SK-N-SH (cell line): ENCODE measurements at regions not wholly inside any gene's neighbourhood (a gene's known extent, or its start where the extent isn't known, plus 50 kb on each side); places are given as distances from the start of the nearest gene placed in this dataset.

Source experiments
- CTCF ChIA-PET: fragments of 300-600, 350-600 bp; formaldehyde crosslinking; extraction: SDS; loops from one replicate; lab custom pipeline; 2021; lab: Yijun Ruan, JAX
- POLR2A ChIA-PET: fragments of 350-600 bp; sonication (Branson Sonifier 250); formaldehyde crosslinking; extraction: SDS; loops from one replicate; lab custom pipeline; 2020; ENCODE audit warnings: antibody characterized with exemption, inconsistent platforms; lab: Yijun Ruan, JAX
- DNase-seq: peaks from one replicate; pipeline ENCODE4 v3.0.0; 2012
- H2AFZ ChIP-seq: fragments of 200-600 bp; sonication (generic); 2 replicates; pipeline ENCODE4 v1.8.1; 2016; ENCODE audit warnings: antibody characterized with exemption, mild to moderate bottlenecking, low read depth
- H3F3A ChIP-seq: fragments of 200-600 bp; sonication (generic); replicated peaks from 2 replicates; pipeline ENCODE3; 2016; ENCODE audit warnings: antibody characterized with exemption, mild to moderate bottlenecking; ENCODE audit not compliant: insufficient read depth
- H3K27ac ChIP-seq, 2 experiments: fragments of 200-500 bp in 1 of 2; fragments of 200-600 bp in 1 of 2; sonication (Bioruptor generic) in 1 of 2; sonication (generic), shearing (Covaris generic) in 1 of 2; 2 replicates each; pipeline versions ENCODE4 v1.5.1 to v1.6.1; 2014 to 2016; ENCODE audit warnings: low read depth in 2 of 2, inconsistent platforms in 1 of 2, low read length in 1 of 2, mild to moderate bottlenecking in 1 of 2, mixed read lengths in 1 of 2
- H3K27me3 ChIP-seq: fragments of 200-600 bp; sonication (generic), shearing (Covaris generic); 2 replicates; pipeline ENCODE4 v1.6.1; 2016; ENCODE audit warnings: mixed run types; ENCODE audit not compliant: insufficient read depth
- H3K36me3 ChIP-seq, 2 experiments: fragments of 200-500 bp in 1 of 2; fragments of 200-600 bp in 1 of 2; sonication (Bioruptor generic) in 1 of 2; sonication (generic) in 1 of 2; replicated peaks in 1 of 2; 2 replicates each; pipeline versions ENCODE3 to v1.5.1; 2014 to 2016; ENCODE audit warnings: low read length in 1 of 2, mild to moderate bottlenecking in 1 of 2; ENCODE audit not compliant: insufficient read depth in 2 of 2, control insufficient read depth in 1 of 2
- H3K4me1 ChIP-seq, 2 experiments: fragments of 200-500 bp in 1 of 2; fragments of 200-600 bp in 1 of 2; sonication (Bioruptor generic) in 1 of 2; sonication (generic), shearing (Covaris generic) in 1 of 2; 2 replicates each; pipeline versions ENCODE4 v1.5.1 to v1.6.1; 2014 to 2016; ENCODE audit warnings: low read depth in 1 of 2, low read length in 1 of 2, mixed run types in 1 of 2; ENCODE audit not compliant: insufficient read depth in 2 of 2, control insufficient read depth in 1 of 2
- H3K4me2 ChIP-seq: fragments of 200-600 bp; sonication (generic), shearing (Covaris generic); 2 replicates; pipeline ENCODE4 v1.6.1; 2017; ENCODE audit warnings: mixed run types
- H3K4me3 ChIP-seq, 2 experiments: fragments of 200-500 bp in 1 of 2; fragments of 200-600 bp in 1 of 2; sonication (Bioruptor generic) in 1 of 2; sonication (generic), shearing (Covaris generic) in 1 of 2; 2 replicates each; pipeline versions ENCODE4 v1.5.1 to v1.8.1; 2014 to 2016; ENCODE audit warnings: low read depth in 2 of 2, inconsistent platforms in 1 of 2, low read length in 1 of 2, mild to moderate bottlenecking in 1 of 2, mixed read lengths in 1 of 2, moderate library complexity in 1 of 2
- H3K79me2 ChIP-seq: fragments of 200-600 bp; sonication (generic); 2 replicates; pipeline ENCODE4 v1.8.1; 2017; ENCODE audit warnings: mild to moderate bottlenecking; ENCODE audit not compliant: insufficient read depth
- H3K9ac ChIP-seq: fragments of 200-600 bp; sonication (generic); 2 replicates; pipeline ENCODE4 v1.6.1; 2017; ENCODE audit warnings: mixed run types
- H3K9me2 ChIP-seq: fragments of 200-600 bp; sonication (generic); 2 replicates; pipeline ENCODE4 v1.6.1; 2017; ENCODE audit warnings: mixed run types
- H3K9me3 ChIP-seq: fragments of 200-600 bp; sonication (generic); 2 replicates; pipeline ENCODE4 v1.6.1; 2017; ENCODE audit warnings: mixed run types, mild to moderate bottlenecking, moderate library complexity
- H4K20me1 ChIP-seq: fragments of 200-600 bp; sonication (generic); 2 replicates; pipeline ENCODE4 v1.6.1; 2017; ENCODE audit warnings: mild to moderate bottlenecking, mixed run types; ENCODE audit not compliant: insufficient read depth
- ELF1 ChIP-seq: IDR thresholded peaks from 2 replicates; pipeline ENCODE4 v1.4.0; 2012
- EP300 ChIP-seq, 2 experiments: IDR thresholded peaks; 2 replicates each; pipeline versions ENCODE4 v1.4.0 to v1.6.1; 2012; ENCODE audit warnings: borderline replicate concordance in 1 of 2, low read depth in 1 of 2, low read length in 1 of 2
- EZH2phosphoT487 ChIP-seq: fragments of 200-600 bp; sonication (generic); IDR thresholded peaks from 2 replicates; pipeline ENCODE4 v1.6.1; 2017; ENCODE audit warnings: low read depth, mixed run types, mild to moderate bottlenecking, antibody characterized with exemption, moderate library complexity, borderline replicate concordance
- GATA2 ChIP-seq: sonication (generic); formaldehyde crosslinking; IDR thresholded peaks from 2 replicates; pipeline ENCODE4 v1.5.0; 2020; ENCODE audit warnings: mild to moderate bottlenecking, missing genetic modification reagents
- JUND ChIP-seq: IDR thresholded peaks from 2 replicates; pipeline ENCODE4 v1.4.0; 2012
- MXI1 ChIP-seq: IDR thresholded peaks from 2 replicates; pipeline ENCODE4 v1.6.1; 2012; ENCODE audit warnings: mild to moderate bottlenecking, low read depth, low read length, improper control_type of control experiment
- NFIC ChIP-seq: IDR thresholded peaks from 2 replicates; pipeline ENCODE4 v1.4.0; 2012; ENCODE audit warnings: borderline replicate concordance
- POLR2AphosphoS5 ChIP-seq: IDR thresholded peaks from 2 replicates; pipeline ENCODE4 v1.6.1; 2012; ENCODE audit warnings: low read depth, low read length
- REST ChIP-seq: IDR thresholded peaks from 2 replicates; pipeline ENCODE4 v1.6.1; 2012; ENCODE audit warnings: mild to moderate bottlenecking, low read depth, low read length, moderate library complexity
- RFX5 ChIP-seq: IDR thresholded peaks from 2 replicates; pipeline ENCODE4 v1.6.1; 2012; ENCODE audit warnings: mild to moderate bottlenecking, improper control_type of control experiment, low read length
- RXRA ChIP-seq: IDR thresholded peaks from 2 replicates; pipeline ENCODE4 v1.4.0; 2012; ENCODE audit warnings: low read depth, mild to moderate bottlenecking, borderline replicate concordance
- SIN3A ChIP-seq: IDR thresholded peaks from 2 replicates; pipeline ENCODE4 v1.6.1; 2012; ENCODE audit warnings: low read depth, mild to moderate bottlenecking, low read length, moderate library complexity, borderline replicate concordance
- SMC3 ChIP-seq: IDR thresholded peaks from 2 replicates; pipeline ENCODE4 v1.6.1; 2012; ENCODE audit warnings: low read depth, low read length, improper control_type of control experiment
- TCF12 ChIP-seq: IDR thresholded peaks from 2 replicates; pipeline ENCODE4 v1.4.0; 2012
- TEAD4 ChIP-seq: IDR thresholded peaks from 2 replicates; pipeline ENCODE4 v1.4.0; 2012; ENCODE audit warnings: mild to moderate bottlenecking, borderline replicate concordance; ENCODE audit not compliant: insufficient read depth
- YY1 ChIP-seq: IDR thresholded peaks from 2 replicates; pipeline ENCODE4 v1.4.0; 2012; ENCODE audit warnings: low read depth, mild to moderate bottlenecking
- ZBTB33 ChIP-seq: IDR thresholded peaks from 2 replicates; pipeline ENCODE4 v1.4.0; 2012; ENCODE audit warnings: low read depth, borderline replicate concordance
- WGBS: methylation state at CpG from one replicate; pipeline ENCODE4 v1.1.6; 2017; ENCODE audit warnings: low lambda C conversion rate; 5-methylcytosine and 5-hydroxymethylcytosine counted together
- TF ChIP-seq, protein P1 (sequence below): fragments of 150-350 bp; IDR thresholded peaks from 2 replicates; pipeline ENCODE4 v1.6.1; 2016; ENCODE audit warnings: mild to moderate bottlenecking, low read depth, low read length
- TF ChIP-seq, protein P2 (sequence below): fragments of 200-600 bp; sonication (generic); IDR thresholded peaks from 2 replicates; pipeline ENCODE4 v1.6.1; 2017; ENCODE audit warnings: antibody characterized with exemption, mild to moderate bottlenecking, moderate library complexity
- TF ChIP-seq, protein P3 (sequence below): IDR thresholded peaks from 2 replicates; pipeline ENCODE4 v1.4.0; 2012; ENCODE audit warnings: low read depth, borderline replicate concordance

DNA sequence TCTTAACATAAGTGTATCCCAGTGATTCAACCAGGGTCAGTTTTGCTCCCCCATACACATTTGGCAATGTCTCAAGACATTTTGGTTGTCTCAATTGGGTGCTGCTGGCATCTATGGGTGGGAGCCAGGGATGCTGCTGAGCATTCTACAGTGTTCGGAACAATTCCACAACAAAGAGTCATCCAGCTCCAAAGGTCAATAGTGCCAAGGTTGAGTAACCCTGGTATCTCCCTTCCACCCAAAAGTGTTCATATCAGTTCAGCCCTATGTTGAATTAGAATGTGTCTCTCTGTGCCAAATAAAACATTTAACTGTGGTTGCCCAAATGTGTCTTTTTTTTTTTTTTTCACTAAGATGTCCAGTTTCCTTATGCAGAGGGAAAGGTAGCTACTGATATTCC is 129.4 kb upstream of the RAI2 start:
- H3K4me2 ChIP-seq = no peak overlapping the region
- CTCF ChIA-PET = interaction anchor here (1.0 kb wide), 1 partner anchor 10 kb away, joined by 3 read pairs; no protein-coding TSS in a partner anchor
- TF ChIP-seq NFIC (no peak), RXRA (no peak), EZH2phosphoT487 (no peak)
- H3K79me2 ChIP-seq = no peaks in the 10 kb centered on the region
- no peak overlapping the region for H2AFZ ChIP-seq
- H3K27ac ChIP-seq = no peak overlapping the region
- no peaks in the 10 kb centered on the region for H3F3A ChIP-seq
- no peaks in the 10 kb centered on the region for H3K36me3 ChIP-seq
- H3K27me3 ChIP-seq = no peaks in the 10 kb centered on the region
- no peaks in the 10 kb centered on the region for H3K4me1 ChIP-seq
- no peak overlapping the region for H3K9ac ChIP-seq
- 33% methylated on average over 1 of the region's 1 CpG for WGBS
- H3K4me3 ChIP-seq = no peak overlapping the region
- no peaks in the 10 kb centered on the region for H3K9me3 ChIP-seq
- H4K20me1 ChIP-seq = no peaks in the 10 kb centered on the region
- POLR2A ChIA-PET = no interaction called here
- DNase-seq = no peak
- H3K9me2 ChIP-seq = no peaks in the 10 kb centered on the region

GRCh38 chrX:17987783-17988182 is 126.7 kb upstream of the RAI2 start:
- no peaks in the 10 kb centered on the region for H3K4me1 ChIP-seq
- WGBS = 7% methylated on average over 2 of the region's 2 CpGs
- no peak for DNase-seq
- CTCF ChIA-PET = interaction anchor here (0.9 kb wide), 1 partner anchor 11 kb away, joined by 3 read pairs; no protein-coding TSS in a partner anchor
- no peaks in the 10 kb centered on the region for H3K9me2 ChIP-seq
- H3K9ac ChIP-seq = no peak overlapping the region
- H3K4me3 ChIP-seq = no peak overlapping the region
- no peaks in the 10 kb centered on the region for H3K79me2 ChIP-seq
- H3F3A ChIP-seq = no peaks in the 10 kb centered on the region
- no peaks in the 10 kb centered on the region for H3K36me3 ChIP-seq
- no peaks in the 10 kb centered on the region for H3K9me3 ChIP-seq
- POLR2A ChIA-PET = no interaction called here
- H2AFZ ChIP-seq = no peak overlapping the region
- no peaks in the 10 kb centered on the region for H4K20me1 ChIP-seq
- H3K27me3 ChIP-seq = no peaks in the 10 kb centered on the region
- no peak overlapping the region for H3K27ac ChIP-seq
- H3K4me2 ChIP-seq = no peak overlapping the region
- TF ChIP-seq REST (no peak), ELF1 (no peak), SMC3 (no peak), NFIC (no peak), TCF12 (no peak), SIN3A (no peak), ZBTB33 (no peak), YY1 (no peak), POLR2AphosphoS5 (no peak), RFX5 (no peak), JUND (no peak), GATA2 (CRISPR knock-in tag) (no peak), RXRA (no peak), EP300 (IDR thresholded peaks at IDR 0.05; ENCODE audit: borderline replicate concordance in 1 of 2, low read depth in 1 of 2, low read length in 1 of 2) (no peak), TEAD4 (no peak), MXI1 (no peak)
- TF ChIP-seq, protein P1, sequence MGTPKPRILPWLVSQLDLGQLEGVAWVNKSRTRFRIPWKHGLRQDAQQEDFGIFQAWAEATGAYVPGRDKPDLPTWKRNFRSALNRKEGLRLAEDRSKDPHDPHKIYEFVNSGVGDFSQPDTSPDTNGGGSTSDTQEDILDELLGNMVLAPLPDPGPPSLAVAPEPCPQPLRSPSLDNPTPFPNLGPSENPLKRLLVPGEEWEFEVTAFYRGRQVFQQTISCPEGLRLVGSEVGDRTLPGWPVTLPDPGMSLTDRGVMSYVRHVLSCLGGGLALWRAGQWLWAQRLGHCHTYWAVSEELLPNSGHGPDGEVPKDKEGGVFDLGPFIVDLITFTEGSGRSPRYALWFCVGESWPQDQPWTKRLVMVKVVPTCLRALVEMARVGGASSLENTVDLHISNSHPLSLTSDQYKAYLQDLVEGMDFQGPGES = no peak
- TF ChIP-seq, protein P2, sequence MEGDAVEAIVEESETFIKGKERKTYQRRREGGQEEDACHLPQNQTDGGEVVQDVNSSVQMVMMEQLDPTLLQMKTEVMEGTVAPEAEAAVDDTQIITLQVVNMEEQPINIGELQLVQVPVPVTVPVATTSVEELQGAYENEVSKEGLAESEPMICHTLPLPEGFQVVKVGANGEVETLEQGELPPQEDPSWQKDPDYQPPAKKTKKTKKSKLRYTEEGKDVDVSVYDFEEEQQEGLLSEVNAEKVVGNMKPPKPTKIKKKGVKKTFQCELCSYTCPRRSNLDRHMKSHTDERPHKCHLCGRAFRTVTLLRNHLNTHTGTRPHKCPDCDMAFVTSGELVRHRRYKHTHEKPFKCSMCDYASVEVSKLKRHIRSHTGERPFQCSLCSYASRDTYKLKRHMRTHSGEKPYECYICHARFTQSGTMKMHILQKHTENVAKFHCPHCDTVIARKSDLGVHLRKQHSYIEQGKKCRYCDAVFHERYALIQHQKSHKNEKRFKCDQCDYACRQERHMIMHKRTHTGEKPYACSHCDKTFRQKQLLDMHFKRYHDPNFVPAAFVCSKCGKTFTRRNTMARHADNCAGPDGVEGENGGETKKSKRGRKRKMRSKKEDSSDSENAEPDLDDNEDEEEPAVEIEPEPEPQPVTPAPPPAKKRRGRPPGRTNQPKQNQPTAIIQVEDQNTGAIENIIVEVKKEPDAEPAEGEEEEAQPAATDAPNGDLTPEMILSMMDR = no peak
- TF ChIP-seq, protein P3, sequence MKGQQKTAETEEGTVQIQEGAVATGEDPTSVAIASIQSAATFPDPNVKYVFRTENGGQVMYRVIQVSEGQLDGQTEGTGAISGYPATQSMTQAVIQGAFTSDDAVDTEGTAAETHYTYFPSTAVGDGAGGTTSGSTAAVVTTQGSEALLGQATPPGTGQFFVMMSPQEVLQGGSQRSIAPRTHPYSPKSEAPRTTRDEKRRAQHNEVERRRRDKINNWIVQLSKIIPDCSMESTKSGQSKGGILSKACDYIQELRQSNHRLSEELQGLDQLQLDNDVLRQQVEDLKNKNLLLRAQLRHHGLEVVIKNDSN = no peak
